ENCODE measurements at regions not wholly inside any gene's neighbourhood (a gene's known extent, or its start where the extent isn't known, plus 50 kb on each side); places are given as distances from the start of the nearest gene placed in this dataset.
"Not testable (repeated sequence)": the region's sequence is repeated elsewhere in the genome, so short reads cannot be mapped to it uniquely, and the experiment has no call there.

DNA sequence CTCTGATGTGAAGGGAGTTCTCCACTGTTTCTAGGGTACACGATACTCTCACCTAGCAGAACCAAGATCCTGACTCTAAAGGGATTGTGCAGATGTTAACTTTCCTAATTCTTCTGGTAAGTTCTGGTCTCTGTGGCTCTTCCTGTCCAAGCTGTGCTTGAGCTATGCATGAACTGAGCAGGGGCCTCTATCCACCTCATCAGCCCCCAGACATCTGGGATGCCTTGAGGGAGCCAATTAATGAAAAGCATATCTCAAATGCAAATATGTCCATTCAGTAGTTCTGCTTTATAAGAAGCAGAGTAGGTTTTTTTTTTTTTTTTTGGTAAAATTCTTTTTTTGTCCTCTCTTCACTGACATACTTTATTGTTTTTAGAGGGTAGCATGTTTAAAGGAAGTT lies 89.6 kb downstream of the POLR2M start:
- TF ChIP-seq CTCF (conservative IDR thresholded peaks at IDR 0.05; ENCODE audit: low read depth, low read length): no peak
- H3K4me3 ChIP-seq (ENCODE audit: low read length): no peak overlapping the region
- DNase-seq (ENCODE audit: low read depth): no peak

GRCh38 chr15:57797110-57797509 lies 90.6 kb downstream of the POLR2M start:
- DNase-seq (ENCODE audit: low read depth): no peak
- no peak for TF ChIP-seq CTCF (conservative IDR thresholded peaks at IDR 0.05; ENCODE audit: low read depth, low read length)
- H3K4me3 ChIP-seq (ENCODE audit: low read length): no peak overlapping the region

GRCh38 chr15:57797568-57798267 lies 91.2 kb downstream of the POLR2M start:
- no peak for TF ChIP-seq CTCF (conservative IDR thresholded peaks at IDR 0.05; ENCODE audit: low read depth, low read length)
- DNase-seq (ENCODE audit: low read depth): no peak
- no peak overlapping the region for H3K4me3 ChIP-seq (ENCODE audit: low read length)

GRCh38 chr15:57806003-57806402 lies 99.5 kb downstream of the POLR2M start:
- no peak for TF ChIP-seq CTCF (conservative IDR thresholded peaks at IDR 0.05; ENCODE audit: low read depth, low read length)
- DNase-seq (ENCODE audit: low read depth): no peak
- H3K4me3 ChIP-seq (ENCODE audit: low read length): no peak overlapping the region

DNA sequence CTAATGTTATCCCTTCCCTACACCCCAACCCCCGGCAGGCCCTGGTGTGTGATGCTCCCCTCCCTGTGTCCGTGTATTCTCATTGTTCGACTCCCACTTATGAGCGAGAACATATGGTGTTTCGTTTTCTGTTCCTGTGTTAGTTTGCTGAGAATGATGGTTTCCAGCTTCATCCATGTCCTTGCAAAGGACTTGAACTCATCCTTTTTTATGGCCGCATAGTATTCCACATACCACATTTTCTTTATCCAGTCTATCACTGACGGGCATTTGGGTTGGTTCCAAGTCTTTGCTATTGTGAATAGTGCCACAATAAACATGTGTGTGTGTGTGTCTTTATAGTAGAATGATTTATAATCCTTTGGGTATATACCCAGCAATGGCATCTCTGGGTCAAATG lies 102.8 kb downstream of the POLR2M start:
- not testable (repeated sequence) for H3K4me3 ChIP-seq (ENCODE audit: low read length)

DNA sequence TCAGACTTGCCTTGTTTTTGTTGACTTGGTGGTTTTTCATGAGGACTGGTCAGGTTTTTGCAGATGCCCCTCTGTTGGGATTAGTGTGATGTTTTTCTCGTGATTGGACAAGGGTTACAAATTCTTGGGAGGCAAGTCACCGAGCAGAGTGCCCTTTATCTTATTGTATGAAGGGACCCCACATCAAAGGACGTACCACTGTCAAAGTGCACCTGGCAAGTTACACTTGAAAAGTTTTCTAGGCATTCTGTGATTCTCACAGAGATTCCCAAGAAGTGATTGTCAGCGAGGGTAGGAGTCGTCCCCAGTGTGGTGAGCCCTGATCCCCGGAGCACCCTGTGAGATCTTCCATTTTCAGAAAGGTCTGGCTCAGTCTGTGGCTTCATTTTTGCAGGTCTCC lies 110.1 kb downstream of the POLR2M start:
- no peak for DNase-seq (ENCODE audit: low read depth)
- H3K4me3 ChIP-seq (ENCODE audit: low read length): no peak overlapping the region
- no peak for TF ChIP-seq CTCF (conservative IDR thresholded peaks at IDR 0.05; ENCODE audit: low read depth, low read length)

More for the DNA sequence above, 102.8 kb downstream of the POLR2M start:
- DNase-seq (ENCODE audit: low read depth): not testable (repeated sequence)

DNA sequence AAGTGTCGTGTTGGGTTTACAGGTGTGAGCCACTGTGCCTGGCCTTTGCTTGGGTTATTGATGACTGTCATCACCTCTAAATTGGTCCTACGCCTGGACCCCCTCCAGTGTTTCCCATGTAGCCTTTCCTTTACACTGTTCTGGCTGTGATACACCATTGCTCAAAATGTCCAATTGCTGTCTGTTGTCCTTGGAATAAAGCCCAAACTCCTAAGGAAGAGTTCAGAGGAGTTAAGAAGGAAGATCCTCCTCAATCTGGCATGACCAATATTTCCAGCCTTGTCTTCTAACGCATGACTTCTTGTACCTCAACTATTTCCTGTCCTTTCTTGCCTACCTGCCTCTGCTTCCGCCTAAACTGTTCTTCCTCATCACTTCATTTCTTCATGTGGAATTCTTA lies 113.1 kb downstream of the POLR2M start:
- no peak overlapping the region for H3K4me3 ChIP-seq (ENCODE audit: low read length)
- DNase-seq (ENCODE audit: low read depth): no peak
- TF ChIP-seq CTCF (conservative IDR thresholded peaks at IDR 0.05; ENCODE audit: low read depth, low read length): no peak
